HEK293 (cell line): ENCODE measurements at regions not wholly inside any gene's neighbourhood (a gene's known extent, or its start where the extent isn't known, plus 50 kb on each side); places are given as distances from the start of the nearest gene placed in this dataset.

Source experiments
- CTCF ChIA-PET: fragments of 350-600 bp; formaldehyde crosslinking; extraction: SDS; loops from one replicate; lab custom pipeline; 2021; ENCODE audit warnings: antibody characterized with exemption; lab: Yijun Ruan, JAX
- POLR2A ChIA-PET: fragments of 300-600 bp; formaldehyde crosslinking; extraction: SDS; loops from one replicate; lab custom pipeline; 2020; ENCODE audit warnings: antibody characterized with exemption, inconsistent platforms; lab: Yijun Ruan, JAX
- H3K27ac ChIP-seq: fragments of 200-500 bp; sonication (Bioruptor generic); 2 replicates; pipeline ENCODE4 v1.5.1; 2014; ENCODE audit warnings: low read depth, low read length, control low read depth, inconsistent platforms; ENCODE audit errors: extremely low read depth
- H3K36me3 ChIP-seq, 2 experiments: fragments of 200-500 bp in 1 of 2; sonication (Bioruptor generic) in 1 of 2; 1 replicate in 1 of 2; 2 replicates in 1 of 2; pipeline ENCODE4 v1.5.1; 2014 to 2017; ENCODE audit warnings: inconsistent platforms in 2 of 2, low read length in 2 of 2; ENCODE audit not compliant: control insufficient read depth in 2 of 2, insufficient read depth in 1 of 2
- H3K4me1 ChIP-seq: fragments of 200-500 bp; sonication (Bioruptor generic); 2 replicates; pipeline ENCODE4 v1.5.1; 2014; ENCODE audit warnings: mild to moderate bottlenecking, low read length, inconsistent platforms; ENCODE audit not compliant: control insufficient read depth, insufficient read depth
- H3K4me3 ChIP-seq: 2 replicates; pipeline ENCODE4 v1.5.1; 2011; ENCODE audit warnings: low read depth, mild to moderate bottlenecking, control low read depth, low read length, moderate library complexity
- H3K9me3 ChIP-seq: fragments of 200-500 bp; sonication (Bioruptor generic); 2 replicates; pipeline ENCODE4 v1.5.1; 2014; ENCODE audit warnings: low read depth, low read length, inconsistent platforms; ENCODE audit not compliant: control insufficient read depth, insufficient read depth
- AEBP2 ChIP-seq: fragments of 450-650 bp; formaldehyde crosslinking; IDR thresholded peaks from 2 replicates; pipeline ENCODE4 v1.5.1; 2016; ENCODE audit warnings: missing biosample characterization, missing genetic modification characterization, borderline replicate concordance
- BCL11A ChIP-seq: fragments of 450-650 bp; formaldehyde crosslinking; IDR thresholded peaks from 2 replicates; pipeline ENCODE4 v1.5.1; 2016; ENCODE audit warnings: low read depth, missing biosample characterization, missing genetic modification characterization
- BCL6B ChIP-seq: fragments of 450-650 bp; formaldehyde crosslinking; IDR thresholded peaks from 2 replicates; pipeline ENCODE4 v1.5.1; 2017; ENCODE audit warnings: missing biosample characterization, missing genetic modification characterization
- HOXA7 ChIP-seq: sonication (generic); formaldehyde crosslinking; IDR thresholded peaks from 2 replicates; pipeline ENCODE4 v1.8.1; 2022; ENCODE audit warnings: missing genetic modification reagents, borderline replicate concordance
- KLF16 ChIP-seq: fragments of 450-650 bp; formaldehyde crosslinking; IDR thresholded peaks from 2 replicates; pipeline ENCODE4 v1.5.1; 2017; ENCODE audit warnings: missing biosample characterization, missing genetic modification characterization
- KLF8 ChIP-seq: fragments of 450-650 bp; formaldehyde crosslinking; IDR thresholded peaks from 2 replicates; pipeline ENCODE4 v1.5.1; 2016; ENCODE audit warnings: missing biosample characterization, missing genetic modification characterization
- PRDM4 ChIP-seq: fragments of 450-650 bp; formaldehyde crosslinking; IDR thresholded peaks from 2 replicates; pipeline ENCODE4 v1.5.1; 2017; ENCODE audit warnings: missing biosample characterization, missing genetic modification characterization
- SP2 ChIP-seq: fragments of 450-650 bp; formaldehyde crosslinking; IDR thresholded peaks from 2 replicates; pipeline ENCODE4 v1.5.1; 2016; ENCODE audit warnings: missing biosample characterization, missing genetic modification characterization
- ZBTB7A ChIP-seq: fragments of 450-650 bp; formaldehyde crosslinking; IDR thresholded peaks from 2 replicates; pipeline ENCODE4 v1.5.1; 2016; ENCODE audit warnings: low read depth, missing biosample characterization, missing genetic modification characterization
- ZFP41 ChIP-seq: fragments of 450-650 bp; formaldehyde crosslinking; IDR thresholded peaks from 2 replicates; pipeline ENCODE4 v1.5.1; 2016; ENCODE audit warnings: missing biosample characterization, missing genetic modification characterization, borderline replicate concordance
- ZNF112 ChIP-seq: fragments of 450-650 bp; formaldehyde crosslinking; IDR thresholded peaks from 2 replicates; pipeline ENCODE4 v1.5.0; 2017; ENCODE audit warnings: missing biosample characterization, missing genetic modification characterization
- ZNF148 ChIP-seq: fragments of 450-650 bp; formaldehyde crosslinking; IDR thresholded peaks from 2 replicates; pipeline ENCODE4 v1.5.0; 2017; ENCODE audit warnings: missing biosample characterization, missing genetic modification characterization, borderline replicate concordance
- ZNF221 ChIP-seq: fragments of 450-650 bp; formaldehyde crosslinking; IDR thresholded peaks from 2 replicates; pipeline ENCODE4 v1.5.1; 2017; ENCODE audit warnings: missing biosample characterization, missing genetic modification characterization, borderline replicate concordance
- ZNF366 ChIP-seq: fragments of 450-650 bp; formaldehyde crosslinking; conservative IDR thresholded peaks from 2 replicates; pipeline ENCODE4 v1.5.1; 2016; ENCODE audit warnings: missing biosample characterization, missing genetic modification characterization
- ZNF37A ChIP-seq: fragments of 450-650 bp; IDR thresholded peaks from 2 replicates; pipeline ENCODE4 v1.5.1; 2018; ENCODE audit warnings: missing biosample characterization, missing genetic modification characterization
- ZNF488 ChIP-seq: fragments of 450-650 bp; formaldehyde crosslinking; IDR thresholded peaks from 2 replicates; pipeline ENCODE4 v1.5.1; 2016; ENCODE audit warnings: missing biosample characterization, missing genetic modification characterization
- ZNF621 ChIP-seq: fragments of 450-650 bp; formaldehyde crosslinking; IDR thresholded peaks from 2 replicates; pipeline ENCODE4 v1.5.1; 2017; ENCODE audit warnings: missing biosample characterization, missing genetic modification characterization
- ZNF626 ChIP-seq: fragments of 450-650 bp; sonication (Bioruptor Pico); formaldehyde crosslinking; IDR thresholded peaks from 2 replicates; pipeline ENCODE4 v1.5.1; 2018; ENCODE audit warnings: missing biosample characterization, missing genetic modification characterization, inconsistent platforms
- ZNF664 ChIP-seq: fragments of 450-650 bp; formaldehyde crosslinking; IDR thresholded peaks from 2 replicates; pipeline ENCODE4 v1.5.1; 2016; ENCODE audit warnings: missing biosample characterization, missing genetic modification characterization
- ZNF677 ChIP-seq: fragments of 450-650 bp; IDR thresholded peaks from 2 replicates; pipeline ENCODE4 v1.5.0; 2018; ENCODE audit warnings: missing biosample characterization, mild to moderate bottlenecking, missing genetic modification characterization, moderate library complexity
- ZNF76 ChIP-seq: fragments of 450-650 bp; formaldehyde crosslinking; IDR thresholded peaks from 2 replicates; pipeline ENCODE4; 2016; ENCODE audit warnings: low read depth, missing biosample characterization, missing genetic modification characterization, borderline replicate concordance
- ZNF791 ChIP-seq: fragments of 450-650 bp; formaldehyde crosslinking; IDR thresholded peaks from 2 replicates; pipeline ENCODE4 v1.5.1; 2016; ENCODE audit warnings: missing biosample characterization, missing genetic modification characterization
- ZSCAN30 ChIP-seq: fragments of 450-650 bp; IDR thresholded peaks from 2 replicates; pipeline ENCODE4 v1.5.1; 2018; ENCODE audit warnings: missing biosample characterization, mild to moderate bottlenecking, missing genetic modification characterization, moderate library complexity

GRCh38 chr5:63674881-63675280 lies 287.4 kb downstream of the HTR1A start:
- Histone ChIP-seq H3K36me3 (no peaks in the 10 kb centered on the region), H3K9me3 (no peaks in the 10 kb centered on the region), H3K4me3 (no peak overlapping the region), H3K27ac (no peak overlapping the region), H3K4me1 (no peaks in the 10 kb centered on the region)
- ChIA-PET POLR2A (no interaction called here), CTCF (no interaction called here)
- TF ChIP-seq ZNF488 (tag by site-specific recombination), result no peak
- no peak for TF ChIP-seq ZFP41 (tag by site-specific recombination)
- no peak for TF ChIP-seq HOXA7
- no peak for TF ChIP-seq ZSCAN30 (tag by site-specific recombination)
- no peak for TF ChIP-seq ZNF791 (tag by site-specific recombination)

GRCh38 chr5:63655043-63655442 lies 307.2 kb downstream of the HTR1A start:
- TF ChIP-seq AEBP2 (tag by site-specific recombination), result no peak
- no peak for TF ChIP-seq ZNF664 (tag by site-specific recombination)
- TF ChIP-seq BCL11A (tag by site-specific recombination), result no peak
- no peak for TF ChIP-seq ZNF76
- no peak for TF ChIP-seq ZNF37A (tag by site-specific recombination)
- TF ChIP-seq ZNF221 (tag by site-specific recombination), result no peak
- no peak for TF ChIP-seq ZNF366 (tag by site-specific recombination)
- TF ChIP-seq ZNF626, result no peak
- TF ChIP-seq KLF16 (tag by site-specific recombination), result no peak
- no peak for TF ChIP-seq ZNF621
- no peak for TF ChIP-seq SP2 (tag by site-specific recombination)
- TF ChIP-seq ZNF148 (tag by site-specific recombination), result no peak
- no peak for TF ChIP-seq BCL6B (tag by site-specific recombination)
- no peak for TF ChIP-seq PRDM4
- TF ChIP-seq ZNF677 (tag by site-specific recombination), result no peak
- TF ChIP-seq KLF8 (tag by site-specific recombination), result no peak
- no peak for TF ChIP-seq ZNF112 (tag by site-specific recombination)
- TF ChIP-seq ZBTB7A, result no peak
- Histone ChIP-seq H3K36me3 (no peaks in the 10 kb centered on the region), H3K4me1 (no peaks in the 10 kb centered on the region), H3K27ac (no peak overlapping the region), H3K4me3 (no peak overlapping the region), H3K9me3 (no peaks in the 10 kb centered on the region)
- CTCF ChIA-PET, result no interaction called here
- POLR2A ChIA-PET, result no interaction called here
